NCI-H2081 (cell line): ENCODE measurements at regions not wholly inside any gene's neighbourhood (a gene's known extent, or its start where the extent isn't known, plus 50 kb on each side); places are given as distances from the start of the nearest gene placed in this dataset.
"Not testable (repeated sequence)": the region's sequence is repeated elsewhere in the genome, so short reads cannot be mapped to it uniquely, and the experiment has no call there.

Source experiments
- DNase-seq, 2 experiments: peaks; one replicate each; lab custom pipeline; 2025; lab: John Stamatoyannopoulos, UW

GRCh38 chr6:67558985-67559384 lies 1076.1 kb upstream of the ADGRB3 start:
- DNase-seq: no peak

- no peak for DNase-seq
These were observed 1090.1 kb upstream of the ADGRB3 start for GRCh38 chr6:67544851-67545452.

GRCh38 chr6:67541586-67541985 lies 1093.5 kb upstream of the ADGRB3 start:
- no peak for DNase-seq

GRCh38 chr6:67538032-67538431 lies 1097.0 kb upstream of the ADGRB3 start:
- DNase-seq: no peak

- no peak for DNase-seq
These were observed 1099.1 kb upstream of the ADGRB3 start for GRCh38 chr6:67535946-67536345.

GRCh38 chr6:67506352-67506751 lies 1128.7 kb upstream of the ADGRB3 start:
- no peak for DNase-seq

- no peak for DNase-seq
These were observed 1133.3 kb upstream of the ADGRB3 start for GRCh38 chr6:67501755-67502154.

GRCh38 chr6:67497749-67498148 lies 1137.3 kb upstream of the ADGRB3 start:
- no peak for DNase-seq

GRCh38 chr6:67496191-67496590 lies 1138.9 kb upstream of the ADGRB3 start:
- DNase-seq: no peak

GRCh38 chr6:67493682-67494081 lies 1141.4 kb upstream of the ADGRB3 start:
- no peak for DNase-seq

- no peak for DNase-seq
These were observed 1159.4 kb upstream of the ADGRB3 start for GRCh38 chr6:67475700-67476099.

- no peak for DNase-seq
These were observed 1167.7 kb upstream of the ADGRB3 start for GRCh38 chr6:67467341-67467740.

- not testable (repeated sequence) for DNase-seq
These were observed 1172.4 kb upstream of the ADGRB3 start for GRCh38 chr6:67462725-67463124.

- DNase-seq: no peak
These were observed 1175.5 kb upstream of the ADGRB3 start for GRCh38 chr6:67459556-67459955.

- no peak for DNase-seq
These were observed 1176.8 kb upstream of the ADGRB3 start for GRCh38 chr6:67458265-67458664.

- DNase-seq: no peak
These were observed 1183.2 kb upstream of the ADGRB3 start for GRCh38 chr6:67451874-67452273.

GRCh38 chr6:67450641-67451040 lies 1184.4 kb upstream of the ADGRB3 start:
- no peak for DNase-seq

GRCh38 chr6:67449602-67450001 lies 1185.5 kb upstream of the ADGRB3 start:
- no peak for DNase-seq

GRCh38 chr6:67433124-67433523 lies 1202.0 kb upstream of the ADGRB3 start:
- no peak for DNase-seq

- DNase-seq: no peak
These were observed 1204.0 kb upstream of the ADGRB3 start for GRCh38 chr6:67431076-67431475.

GRCh38 chr6:67426686-67427085 lies 1208.4 kb upstream of the ADGRB3 start:
- DNase-seq: not testable (repeated sequence)

- no peak for DNase-seq
These were observed 1223.0 kb upstream of the ADGRB3 start for GRCh38 chr6:67412035-67412434.

GRCh38 chr6:67411036-67411435 lies 1224.0 kb upstream of the ADGRB3 start:
- no peak for DNase-seq

GRCh38 chr6:67394254-67394653 lies 1240.8 kb upstream of the ADGRB3 start:
- no peak for DNase-seq

- DNase-seq: no peak
These were observed 1241.7 kb upstream of the ADGRB3 start for GRCh38 chr6:67393356-67393755.
